Heart left ventricle (tissue), 16 donors: ENCODE measurements at regions not wholly inside any gene's neighbourhood (a gene's known extent, or its start where the extent isn't known, plus 50 kb on each side); places are given as distances from the start of the nearest gene placed in this dataset.
"Not testable (repeated sequence)": the region's sequence is repeated elsewhere in the genome, so short reads cannot be mapped to it uniquely, and the experiment has no call there.

ENCODE experiments used
- ATAC-seq, 4 donors: fragments of 200-7000 bp; cut with Tn5 transposase; one replicate each; pipeline ENCODE4 v1.9.1; 2020 to 2022; ENCODE audit warnings: moderate library complexity in 4 of 4, mild to moderate bottlenecking in 3 of 4, moderate number of reproducible peaks in 1 of 4
- DNase-seq, 5 donors: peaks; one replicate each; pipeline ENCODE4 v3.0.0-alpha.2; 2020
- H3K27ac ChIP-seq, 12 donors: fragments of 200-600 bp; sonication (generic) in 4 of 12; one replicate each; pipeline versions ENCODE4 v1.5.0 to v1.8.0; 2016 to 2022; ENCODE audit warnings: mild to moderate bottlenecking in 2 of 12
- H3K27me3 ChIP-seq, 9 donors: fragments of 200-600 bp; sonication (generic) in 2 of 9; one replicate each; pipeline versions ENCODE4 v1.5.1 to v1.8.0; 2016 to 2022; ENCODE audit warnings: mild to moderate bottlenecking in 3 of 9
- H3K36me3 ChIP-seq, 9 donors: fragments of 200-600 bp; sonication (generic) in 2 of 9; one replicate each; pipeline versions ENCODE4 v1.5.0 to v1.8.0; 2018 to 2022; ENCODE audit warnings: mild to moderate bottlenecking in 2 of 9
- H3K4me1 ChIP-seq, 12 donors: fragments of 200-600 bp; sonication (generic) in 4 of 12; one replicate each; pipeline versions ENCODE4 v1.5.0 to v1.8.0; 2016 to 2022; ENCODE audit warnings: mild to moderate bottlenecking in 3 of 12
- H3K4me3 ChIP-seq, 12 donors: fragments of 200-600 bp; sonication (generic) in 4 of 12; one replicate each; pipeline versions ENCODE4 v1.5.0 to v1.8.0; 2017 to 2022; ENCODE audit warnings: mild to moderate bottlenecking in 9 of 12, moderate library complexity in 4 of 12
- H3K9me3 ChIP-seq, 12 donors: fragments of 200-600 bp; sonication (generic) in 4 of 12; one replicate each; pipeline versions ENCODE4 v1.5.0 to v1.8.0; 2016 to 2022; ENCODE audit warnings: mild to moderate bottlenecking in 1 of 12
- CTCF ChIP-seq, 12 donors: fragments of 200-600 bp; sonication (generic) in 4 of 12; IDR thresholded peaks; one replicate each; pipeline versions ENCODE4 v1.5.0 to v1.8.0; 2018 to 2022; ENCODE audit warnings: antibody characterized with exemption in 12 of 12, mild to moderate bottlenecking in 5 of 12
- POLR2A ChIP-seq, 2 donors: fragments of 450-650 bp; IDR thresholded peaks; one replicate each; pipeline ENCODE4 v1.6.1; 2017; ENCODE audit warnings: antibody characterized with exemption in 2 of 2, mild to moderate bottlenecking in 2 of 2, moderate library complexity in 2 of 2
- WGBS, 4 donors: extraction: QIAGEN DNeasy Blood & Tissue Kit in 2 of 4; methylation state at CpG; one replicate each; pipeline versions ENCODE4 v1.1.5 to v1.1.7; 2013 to 2018; 5-methylcytosine and 5-hydroxymethylcytosine counted together
- intact Hi-C, 10 donors: fragments of 100-400 bp; cut with DNase I; formaldehyde crosslinking; loops; one replicate each; pipeline versions ENCODE4 v1.11.1 to v1.14.2; 2022
- donor health status: ischemic (EF 13 %, LVEDD 7.1; RV severe dilation, severe dysfunction).
- donor health status: healthy with polysubstance abuse.
- donor health status: DM: no; HTN: yes; CAD: no.
- donor health status: DM: no; HTN: no; CAD: no.
- donor health status: ischemic (EF 25% LVEDD 6.9; RV normal size, moderate dysfunction).
- donor health status: ischemic (EF 25% LVEDD 5.7; RV mildly dilated, moderate dysfunction).
- donor health status: healthy.
- donor health status: DM: yes; HTN: yes; CAD: no.
- donor health status: ischemic (EF 35%, LVEDD 5.7; RV mildly dilated, moderate dysfunction).
- donor health status: nonischemic (EF 11% LVEDD 7.7; RV severe dilation, severe dysfunction).
- donor health status: DM: yes; HTN: yes; CAD: no.
- donor health status: PGD.
- donor health status: ischemic (EF 29% LVEDD 5.4; RV normal size, mild dysfunction).
- donor health status: nonischemic (EF 23%, LVEDD 6.1; RV moderate dilation, normal function).

GRCh38 chr2:216987252-216987821, 127.5 kb upstream of the TNP1 start:
- TF ChIP-seq POLR2A (IDR thresholded peaks at IDR 0.05) (no peak), CTCF (IDR thresholded peaks at IDR 0.05) (no peak)
- H3K27me3 ChIP-seq = no peaks in the 10 kb centered on the region
- H3K27ac ChIP-seq = no peak overlapping the region
- no peaks in the 10 kb centered on the region for H3K36me3 ChIP-seq
- peaks cover 0 to 21% (median 3%) of the 10 kb centered on the region in 12 donors for H3K4me1 ChIP-seq
- ATAC-seq = peak; percentile 21 to 60 (median 36)
- WGBS, 4 donors = 63 to 68% (median 64%) methylated on average over 6 of the region's 6 CpGs
- DNase-seq = no peak
- H3K4me3 ChIP-seq = no peak overlapping the region
- intact Hi-C loops = loop anchor here in 6 of 10 donors (10.0 kb wide), 4 partner anchors 283 to 727 kb away; partner anchors contain the start of gene IGFBP5 (in 1 of the 6)
- H3K9me3 ChIP-seq = no peaks in the 10 kb centered on the region

GRCh38 chr2:216985658-216986141, 125.8 kb upstream of the TNP1 start:
- no peaks in the 10 kb centered on the region for H3K9me3 ChIP-seq
- no peak for DNase-seq
- intact Hi-C loops = loop anchor here in 6 of 10 donors (10.0 kb wide), 4 partner anchors 281 to 729 kb away; partner anchors contain the start of gene IGFBP5 (in 1 of the 6)
- no peaks in the 10 kb centered on the region for H3K27me3 ChIP-seq
- ATAC-seq = no peak
- H3K4me1 ChIP-seq = peaks cover 0 to 14% (median 1%) of the 10 kb centered on the region in 12 donors
- no peak overlapping the region for H3K27ac ChIP-seq
- no peak overlapping the region for H3K4me3 ChIP-seq
- WGBS, 4 donors = 85 to 89% (median 88%) methylated on average over 13 of the region's 13 CpGs
- TF ChIP-seq POLR2A (IDR thresholded peaks at IDR 0.05) = no peak
- no peak for TF ChIP-seq CTCF (IDR thresholded peaks at IDR 0.05)
- H3K36me3 ChIP-seq = no peaks in the 10 kb centered on the region

DNA sequence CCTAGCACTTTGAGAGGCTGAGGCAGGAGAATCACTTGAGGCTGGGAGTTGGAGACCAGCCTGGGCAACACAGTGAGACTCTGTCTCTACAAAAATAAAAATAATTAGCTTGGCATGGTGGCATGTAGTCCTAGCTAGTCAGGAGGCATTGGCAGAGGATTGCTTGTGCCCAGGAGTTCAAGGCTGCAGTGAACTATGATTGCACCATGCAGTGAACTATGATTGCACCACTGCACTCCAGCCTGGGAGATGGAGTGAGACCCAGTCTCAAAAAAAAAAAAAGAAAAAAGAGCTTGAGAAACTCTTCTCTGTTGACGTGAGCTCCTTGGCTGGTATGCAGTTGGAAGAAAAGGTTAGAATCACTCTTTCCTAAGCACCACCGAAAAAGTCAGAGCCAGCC, 125.1 kb upstream of the TNP1 start:
- H3K36me3 ChIP-seq = no peaks in the 10 kb centered on the region
- no peak for ATAC-seq
- no peak overlapping the region for H3K4me3 ChIP-seq
- 93 to 99% (median 94%) methylated on average over 2 of the region's 2 CpGs for WGBS, 4 donors
- intact Hi-C loops = loop anchor here in 8 of 10 donors (5.0 to 10.0 kb wide), 6 partner anchors 280 to 730 kb away; partner anchors contain the start of gene IGFBP5 (in 4 of the 8)
- no peaks in the 10 kb centered on the region for H3K27me3 ChIP-seq
- H3K4me1 ChIP-seq = peaks cover 0 to 12% (median 1%) of the 10 kb centered on the region in 12 donors
- H3K27ac ChIP-seq = no peak overlapping the region
- no peaks in the 10 kb centered on the region for H3K9me3 ChIP-seq
- TF ChIP-seq POLR2A (IDR thresholded peaks at IDR 0.05) = no peak
- TF ChIP-seq CTCF (IDR thresholded peaks at IDR 0.05) = no peak
- DNase-seq = no peak

DNA sequence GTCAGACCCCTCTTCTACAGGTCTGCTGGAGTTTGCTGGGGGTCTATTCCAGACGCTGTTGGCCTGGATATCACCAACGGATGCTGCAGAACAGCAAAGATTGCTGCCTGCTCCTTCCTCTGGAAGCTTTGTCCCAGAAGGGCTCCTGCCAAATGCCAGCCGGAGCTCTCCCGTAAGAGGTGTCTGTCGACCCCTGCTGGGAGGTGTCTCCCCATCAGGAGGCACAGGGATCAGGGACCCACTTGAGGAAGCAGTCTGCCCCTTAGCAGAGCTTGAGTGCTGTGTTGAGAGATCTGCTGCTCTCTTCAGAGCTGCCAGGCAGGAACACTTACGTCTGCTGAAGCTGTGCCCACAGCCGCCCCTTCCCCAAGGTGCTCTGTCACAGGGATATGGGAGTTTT, 122.1 kb upstream of the TNP1 start:
- TF ChIP-seq CTCF (IDR thresholded peaks at IDR 0.05) = peak in 9 of 12 donors; percentile 19 to 52 (median 43)
- H3K9me3 ChIP-seq, H3K36me3 ChIP-seq, H3K27me3 ChIP-seq, ATAC-seq, H3K4me1 ChIP-seq, H3K27ac ChIP-seq, H3K4me3 ChIP-seq: not testable (repeated sequence)
- intact Hi-C loops = loop anchor here (2.0 to 10.0 kb wide), 7 partner anchors 277 to 733 kb away; partner anchors contain the start of gene IGFBP5 (in 4 of the 10)
- 56 to 62% (median 58%) methylated on average over 7 of the region's 7 CpGs for WGBS, 4 donors
- peak in 2 of 5 donors; percentile 42 to 68 for DNase-seq

GRCh38 chr2:216980510-216980909, 120.6 kb upstream of the TNP1 start:
- WGBS, 4 donors = 97 to 100% (median 97%) methylated on average over 1 of the region's 1 CpG
- not testable (repeated sequence) for H3K27ac ChIP-seq, H3K27me3 ChIP-seq, H3K36me3 ChIP-seq, H3K4me1 ChIP-seq, ATAC-seq, H3K4me3 ChIP-seq, H3K9me3 ChIP-seq, DNase-seq
- intact Hi-C loops = loop anchor here in 8 of 10 donors (5.0 to 10.0 kb wide), 6 partner anchors 276 to 734 kb away; partner anchors contain the start of gene IGFBP5 (in 4 of the 8)
